ENCODE measurements at regions not wholly inside any gene's neighbourhood (a gene's known extent, or its start where the extent isn't known, plus 50 kb on each side); places are given as distances from the start of the nearest gene placed in this dataset.

DNA sequence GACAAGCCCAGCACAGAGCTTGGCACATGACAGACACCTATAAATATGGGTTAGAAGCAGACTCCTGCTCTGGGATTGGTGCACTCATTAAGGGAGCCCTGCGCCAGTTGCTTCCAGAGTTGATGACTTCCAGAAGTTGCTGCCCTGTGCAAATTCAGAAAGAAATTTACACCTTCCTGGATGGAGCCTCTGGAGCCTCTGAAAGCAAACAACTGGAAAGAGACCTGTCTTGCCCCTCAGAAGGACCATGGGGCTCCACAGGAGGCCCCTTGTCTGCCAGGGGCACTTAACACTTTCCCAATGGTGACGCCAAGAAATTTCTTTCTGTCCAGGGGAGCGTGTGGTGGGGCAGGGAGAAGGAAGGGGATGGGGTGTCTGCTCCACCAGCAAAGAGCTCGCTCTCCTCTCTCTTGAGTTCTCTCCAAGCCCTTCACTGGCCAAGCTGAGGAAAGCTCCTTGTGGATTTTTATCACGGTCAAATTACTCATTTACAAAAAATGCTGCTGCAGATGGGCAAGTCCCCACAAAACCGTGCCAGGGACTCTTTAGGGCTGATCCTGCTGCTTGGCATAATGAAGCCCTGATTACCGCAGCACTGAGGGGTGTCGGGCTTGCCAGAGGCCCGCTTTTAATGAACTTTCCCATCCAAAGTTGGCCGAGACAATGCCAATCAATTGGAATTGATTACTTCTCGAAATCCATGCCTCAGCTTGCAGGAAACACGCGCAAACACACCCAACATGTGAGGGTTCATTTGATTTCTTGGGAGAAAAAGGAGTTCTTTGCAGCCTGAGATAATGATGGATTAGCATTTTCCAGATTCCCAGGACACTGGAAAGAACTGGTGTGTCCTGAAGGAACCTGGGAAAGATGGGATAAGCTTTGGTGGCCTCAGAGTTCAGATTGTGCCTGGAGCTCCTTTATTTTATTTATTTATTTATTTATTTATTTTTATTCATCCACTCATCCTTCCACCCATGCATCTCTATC is 583.6 kb upstream of the CDH5 start:
- peak; percentile 38 to 57 for DNase-seq

DNA sequence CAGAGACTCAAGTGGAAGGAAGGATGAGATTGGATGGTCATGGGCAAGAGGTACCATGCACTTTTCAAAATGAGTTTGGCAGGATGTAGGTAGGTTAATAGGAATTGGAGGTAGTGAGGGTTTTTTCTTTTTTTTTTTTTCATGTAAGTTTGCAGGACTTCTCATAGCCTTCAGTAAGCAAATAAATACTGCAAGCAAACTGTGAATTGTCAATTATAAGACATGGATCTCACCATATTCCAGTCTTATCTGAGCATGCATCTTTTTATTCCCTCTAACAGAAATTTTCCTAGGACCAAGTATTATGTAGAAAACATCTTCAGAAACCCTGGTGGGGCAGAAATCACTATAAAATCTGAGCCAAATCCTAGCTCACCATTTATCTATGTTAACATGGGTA is 584.6 kb upstream of the CDH5 start:
- no peak for DNase-seq

DNA sequence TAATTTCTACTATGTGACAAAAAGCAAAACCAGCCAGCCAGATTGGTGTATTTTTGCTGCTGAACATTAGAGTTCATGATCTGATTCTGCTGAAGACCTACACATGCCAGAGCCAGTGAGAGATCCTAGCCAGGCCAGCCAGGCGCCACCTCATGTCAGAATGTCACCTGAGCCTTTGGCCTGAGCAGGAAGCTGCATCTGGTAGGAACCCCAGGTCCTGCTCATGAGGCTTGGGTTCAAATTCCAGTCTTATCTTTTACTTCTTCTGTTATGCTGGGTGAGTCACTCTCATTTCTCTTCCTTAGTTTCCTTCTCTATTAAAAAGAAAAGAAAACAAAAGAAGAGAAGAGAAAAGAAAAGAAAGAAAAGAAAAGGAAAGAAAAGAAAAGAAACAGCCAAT is 585.1 kb upstream of the CDH5 start:
- DNase-seq, result no peak

DNA sequence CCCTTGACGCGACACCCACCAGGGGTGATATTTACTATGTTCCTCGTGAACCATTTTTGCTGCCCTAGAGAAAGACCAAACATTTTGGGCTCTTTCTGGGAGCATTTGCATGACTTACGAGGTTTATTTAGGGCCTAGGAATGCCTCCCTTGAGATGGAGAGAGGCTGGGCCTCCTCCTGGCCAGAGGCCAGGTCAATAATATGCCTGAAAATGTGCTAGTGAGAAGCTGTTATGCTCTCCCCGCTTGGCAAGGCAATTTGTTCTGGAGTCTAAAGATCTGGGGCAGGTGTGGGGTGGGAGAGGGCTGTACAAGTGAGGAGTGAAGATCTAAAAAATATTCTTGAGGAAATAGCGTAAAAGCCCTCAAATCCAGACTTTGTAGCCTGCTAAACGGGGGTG is 587.3 kb upstream of the CDH5 start:
- DNase-seq, result no peak

DNA sequence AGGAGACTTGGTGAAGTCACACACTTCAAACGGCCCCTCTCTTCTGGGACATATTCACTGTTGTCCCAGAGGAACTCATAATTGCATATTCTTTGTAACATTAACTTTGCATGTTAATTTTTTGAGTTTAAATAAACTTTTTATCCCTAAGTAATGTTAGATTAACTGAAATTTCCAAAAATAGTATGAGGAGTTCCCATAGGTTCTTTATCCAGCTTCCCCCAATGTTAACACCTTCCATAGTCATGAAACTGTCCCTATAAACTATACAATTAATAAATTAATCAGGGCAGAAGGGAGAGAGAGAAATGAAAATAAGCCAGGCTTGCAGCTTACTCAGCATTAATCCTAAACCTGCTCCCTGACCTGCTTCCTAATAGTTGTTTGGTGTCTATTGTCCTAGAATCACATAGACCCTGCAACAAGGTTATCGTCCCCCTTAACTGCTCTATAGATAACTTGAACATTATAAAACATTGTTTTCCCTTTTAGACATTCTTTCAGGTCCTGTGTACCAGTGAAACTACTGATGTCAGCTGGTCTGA is 589.8 kb upstream of the CDH5 start:
- no peak for DNase-seq

DNA sequence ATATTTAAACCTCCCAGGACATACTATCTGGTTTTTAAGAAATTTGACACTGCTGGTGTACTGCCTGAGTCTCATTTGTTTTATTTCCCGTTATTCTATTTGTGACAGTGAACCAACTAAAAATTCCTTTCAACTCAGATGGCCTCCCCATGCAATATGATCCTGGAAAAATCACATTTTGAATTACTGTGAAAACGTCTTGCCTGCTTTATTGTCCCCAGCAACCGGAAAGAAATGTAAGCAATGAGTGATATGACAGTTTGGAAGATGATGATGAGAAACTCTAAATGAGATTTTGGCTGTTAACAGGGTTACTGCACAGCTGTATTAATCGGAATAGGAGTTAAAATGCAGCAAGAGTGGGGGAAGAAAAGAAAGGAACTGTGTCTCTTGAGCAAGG is 590.7 kb upstream of the CDH5 start:
- no peak for DNase-seq

DNA sequence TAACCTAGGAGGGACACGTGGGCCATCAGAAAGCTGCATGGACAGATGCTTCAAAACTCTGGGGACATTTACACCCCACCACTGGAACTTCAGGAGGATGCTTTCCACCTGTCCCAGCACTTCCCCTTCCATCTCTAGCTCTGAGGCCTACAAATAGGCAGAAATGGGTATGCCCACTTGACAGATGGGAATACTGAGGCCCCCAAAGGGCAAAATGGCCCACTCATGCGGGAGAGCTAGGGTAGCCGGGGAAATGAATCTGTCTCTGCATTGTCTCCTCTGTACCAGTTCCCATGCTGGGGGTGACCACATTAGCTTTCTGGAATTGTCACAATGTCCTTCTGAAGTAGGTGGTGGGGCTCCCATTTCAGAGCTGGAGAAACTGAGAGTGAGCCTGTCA is 592.1 kb upstream of the CDH5 start:
- DNase-seq, result no peak

DNA sequence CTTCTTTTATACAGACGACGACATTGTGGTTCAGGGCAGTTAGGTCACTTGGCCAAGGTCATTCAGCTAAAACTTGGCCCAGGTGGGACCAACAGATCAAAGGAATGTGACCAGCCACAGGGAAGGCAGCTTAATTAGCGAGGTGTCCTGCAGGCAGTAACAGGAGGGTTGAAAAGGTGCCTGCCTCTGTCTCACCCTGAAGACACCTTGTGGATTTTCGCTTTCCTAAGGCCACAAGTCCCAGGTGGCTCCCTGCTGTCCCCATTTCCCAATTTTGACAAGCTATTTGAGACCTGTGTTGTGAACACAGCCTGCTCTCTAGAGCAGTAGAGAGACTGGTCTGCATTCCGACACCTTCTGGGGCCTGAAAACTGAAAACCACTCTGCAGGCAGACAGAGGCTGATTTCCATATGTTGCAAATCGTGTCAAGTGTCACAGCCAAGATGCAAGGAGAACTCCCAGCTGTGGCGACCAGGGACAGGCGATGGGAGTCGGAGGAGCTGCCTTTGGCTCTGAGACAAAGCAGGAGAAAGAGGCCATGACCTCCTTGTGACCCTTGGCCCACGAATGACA is 593.1 kb upstream of the CDH5 start:
- DNase-seq, result no peak

DNA sequence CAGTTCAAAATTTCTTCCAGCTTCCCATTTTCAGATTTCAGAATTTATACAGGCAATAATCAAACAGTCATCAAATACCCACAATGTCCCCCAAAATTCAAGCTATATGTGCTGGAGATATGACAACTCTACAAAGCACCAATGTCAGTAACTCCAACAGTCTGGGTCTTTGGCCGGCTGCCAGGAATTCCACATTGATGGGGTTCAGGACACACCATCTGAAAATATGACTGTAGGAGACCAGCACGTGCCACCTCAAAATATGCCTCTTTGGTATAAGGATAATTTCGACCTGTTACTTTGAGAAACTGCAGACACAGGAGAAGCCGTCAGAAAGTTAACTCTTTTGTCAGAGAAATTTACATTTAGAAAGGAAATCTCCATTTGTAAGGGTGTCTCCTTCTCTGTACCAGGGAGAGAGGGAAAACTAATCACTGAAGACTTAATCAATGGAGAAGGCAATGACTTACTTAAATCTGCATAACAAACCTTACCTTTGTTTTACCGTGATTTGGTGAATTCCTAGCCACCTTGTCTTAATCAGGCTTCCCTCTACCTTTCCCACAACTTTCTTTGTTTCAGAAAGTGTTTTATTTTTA is 594.3 kb upstream of the CDH5 start:
- DNase-seq, result no peak

DNA sequence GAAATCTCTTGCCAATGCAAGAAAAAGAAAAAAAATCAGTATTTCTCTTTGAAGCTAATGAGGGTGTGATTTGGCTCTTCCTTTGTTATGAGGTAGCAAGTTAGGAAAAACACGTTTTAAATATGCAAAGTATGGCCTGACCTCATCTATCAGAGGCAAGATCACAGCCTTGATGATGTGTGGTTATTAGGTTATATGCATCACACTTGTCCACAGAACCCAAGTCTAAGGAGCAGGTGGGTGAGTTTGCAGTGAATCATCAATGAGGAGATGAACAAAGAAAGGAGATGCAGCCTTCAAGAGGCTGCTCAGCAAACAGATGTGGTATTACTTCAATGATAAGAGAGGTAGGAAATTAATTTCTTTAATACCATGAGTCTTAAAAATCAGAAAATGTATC is 594.8 kb upstream of the CDH5 start:
- DNase-seq, result no peak

DNA sequence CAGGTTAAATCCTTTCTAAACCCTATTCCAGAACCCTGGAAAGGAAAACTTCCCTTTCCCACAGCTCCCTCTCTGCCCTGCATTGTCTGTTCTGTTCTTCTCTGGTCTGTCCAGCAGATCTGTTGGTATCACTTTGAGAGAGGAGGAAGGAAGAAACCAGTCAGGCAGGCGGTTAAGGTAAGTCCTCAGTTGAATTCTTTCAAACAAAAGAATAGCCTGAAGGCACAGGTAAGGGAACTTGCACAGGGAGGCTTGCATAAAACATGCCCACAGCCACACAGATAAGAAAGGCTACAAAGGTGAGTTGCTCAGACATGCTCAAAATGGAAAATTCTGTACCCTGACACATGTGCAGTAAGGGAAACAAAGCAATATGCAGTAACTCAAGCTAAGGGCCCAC is 595.7 kb upstream of the CDH5 start:
- no peak for DNase-seq

DNA sequence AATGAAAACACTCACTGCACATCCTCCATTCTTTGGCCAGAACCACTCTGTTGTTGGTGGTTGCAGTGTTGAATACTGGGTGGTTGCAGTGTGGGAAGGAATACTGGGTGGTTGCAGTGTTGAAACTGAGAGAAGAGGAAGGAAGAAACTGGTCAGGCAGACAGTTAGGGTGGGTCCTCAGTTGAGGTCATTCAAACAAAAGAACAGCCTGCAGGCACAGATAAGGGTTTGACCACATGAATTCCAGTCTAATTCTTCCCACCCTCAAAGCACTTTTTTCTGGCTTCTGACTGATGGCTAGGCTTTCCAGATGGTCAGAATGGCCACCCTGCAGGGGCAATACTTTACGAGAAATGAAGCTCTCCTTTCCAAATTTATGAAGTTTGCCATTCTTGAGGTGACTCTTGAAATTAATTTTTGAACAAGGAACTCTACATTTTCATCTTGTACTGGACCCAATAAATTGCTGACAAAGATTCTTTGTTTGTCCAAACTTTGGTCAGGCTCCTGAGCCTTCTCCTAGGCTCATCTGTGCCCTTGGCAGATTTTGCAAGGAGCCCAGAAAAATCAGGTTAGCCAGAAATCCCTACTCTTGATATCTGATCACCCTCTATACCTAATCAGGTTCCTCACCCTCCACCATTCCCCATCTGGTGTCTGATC is 596.6 kb upstream of the CDH5 start:
- DNase-seq, result no peak

DNA sequence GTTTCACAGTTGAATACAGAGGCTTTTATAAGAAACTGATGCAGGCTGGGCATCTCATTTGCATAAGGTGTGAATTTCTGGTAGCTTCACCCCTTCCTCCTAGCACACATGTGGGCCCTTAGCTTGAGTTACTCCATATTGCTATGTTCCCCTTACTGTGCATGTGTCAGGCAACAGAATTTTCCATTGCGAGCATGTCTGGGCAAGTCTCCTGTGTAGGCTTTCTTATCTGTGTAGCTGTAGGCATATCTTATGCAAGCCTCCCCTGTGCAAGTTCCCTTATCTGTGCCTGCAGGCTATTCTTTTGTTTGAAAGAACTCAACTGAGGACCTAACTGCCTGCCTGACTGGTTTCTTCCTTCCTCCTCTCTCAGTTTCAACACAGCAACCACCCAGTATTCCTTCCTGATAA is 597.4 kb upstream of the CDH5 start:
- DNase-seq, result no peak

DNA sequence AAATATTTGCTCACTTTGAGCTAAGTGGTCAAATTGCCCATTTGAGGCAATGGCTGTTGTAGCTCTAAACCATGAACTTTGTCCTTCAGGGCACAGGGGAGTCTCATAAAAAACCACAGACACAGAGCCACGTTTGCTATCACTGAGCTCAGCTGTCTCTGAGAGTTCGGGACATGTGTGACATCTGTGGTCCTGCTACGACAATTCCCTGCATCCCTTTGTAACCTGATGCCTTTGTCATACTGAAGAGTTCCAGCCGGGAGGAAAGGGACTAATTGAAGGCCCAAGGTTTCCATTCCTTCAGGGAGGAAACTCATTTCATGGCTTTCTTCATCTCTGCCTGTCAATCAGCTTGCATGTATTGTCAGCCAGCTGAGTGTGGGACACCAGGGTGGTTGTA is 599.4 kb upstream of the CDH5 start:
- no peak for DNase-seq

DNA sequence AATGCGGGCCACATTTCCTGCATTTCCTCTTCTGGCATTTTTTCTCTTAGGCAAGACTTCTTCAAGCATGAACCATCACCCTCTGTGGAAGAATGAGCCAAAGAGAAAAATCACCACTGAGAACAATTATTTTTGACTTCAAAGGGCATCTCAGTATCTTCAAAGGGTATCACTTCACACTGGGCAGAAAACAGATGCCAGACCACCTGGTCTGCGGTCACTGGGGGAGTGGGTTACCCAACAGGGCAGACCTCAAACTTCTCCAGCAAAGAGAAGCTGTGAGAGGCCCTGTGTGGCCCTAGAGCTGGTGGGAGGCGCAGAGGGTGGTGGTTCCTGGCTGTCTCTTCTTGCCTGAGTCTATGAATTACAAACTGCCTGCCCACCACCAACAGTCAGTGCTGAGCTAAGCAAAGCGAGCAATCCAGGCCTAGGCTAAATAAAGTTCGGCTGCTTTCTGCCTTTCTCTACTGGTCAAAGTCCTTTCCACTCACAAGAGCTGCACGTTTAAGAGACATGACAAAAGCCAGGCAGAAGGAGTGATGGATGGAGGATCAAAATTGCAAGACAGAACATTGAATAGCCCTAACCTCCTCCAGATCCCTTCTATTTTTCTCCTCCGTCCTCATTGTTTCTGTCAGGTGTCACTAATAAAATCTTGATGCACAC is 602.7 kb upstream of the CDH5 start:
- DNase-seq, result no peak

DNA sequence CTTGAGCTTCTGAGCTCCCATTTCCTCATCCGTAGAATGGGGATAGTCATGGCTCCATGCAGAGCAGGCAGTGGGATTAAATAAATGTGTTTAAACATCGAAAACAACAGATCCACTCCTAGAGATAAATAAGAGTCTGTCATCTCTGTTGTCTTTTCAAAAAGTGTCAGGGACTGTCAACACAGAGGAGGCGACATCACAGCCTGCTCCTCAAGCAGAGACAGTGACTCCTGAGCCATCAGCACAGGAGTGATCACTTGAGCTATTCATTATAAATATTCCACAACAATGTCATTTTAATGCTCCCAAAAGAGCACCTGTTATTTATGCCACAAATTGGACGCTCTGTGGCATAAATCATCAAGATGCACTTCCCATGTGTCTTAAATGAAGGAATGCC is 605.6 kb upstream of the CDH5 start:
- DNase-seq, result no peak

DNA sequence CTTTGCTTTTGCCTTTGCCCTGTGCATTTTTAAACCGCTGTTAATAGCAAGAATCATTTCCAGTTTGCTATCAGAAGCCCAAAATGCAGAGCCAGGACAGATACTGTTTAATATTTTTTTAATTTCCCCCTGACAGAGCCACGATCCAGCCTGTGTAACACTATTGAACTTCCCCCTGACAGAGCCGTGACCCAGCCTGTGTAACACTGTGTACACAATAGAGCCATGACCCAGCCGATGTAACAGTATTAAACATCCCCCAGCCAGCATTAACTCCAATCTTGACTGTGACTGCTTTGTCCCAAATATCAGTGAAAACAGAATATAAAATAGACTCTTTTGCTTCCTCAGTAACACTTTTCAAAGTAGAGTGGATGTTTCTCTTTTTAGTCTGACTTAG is 607.9 kb upstream of the CDH5 start:
- DNase-seq, result no peak

DNA sequence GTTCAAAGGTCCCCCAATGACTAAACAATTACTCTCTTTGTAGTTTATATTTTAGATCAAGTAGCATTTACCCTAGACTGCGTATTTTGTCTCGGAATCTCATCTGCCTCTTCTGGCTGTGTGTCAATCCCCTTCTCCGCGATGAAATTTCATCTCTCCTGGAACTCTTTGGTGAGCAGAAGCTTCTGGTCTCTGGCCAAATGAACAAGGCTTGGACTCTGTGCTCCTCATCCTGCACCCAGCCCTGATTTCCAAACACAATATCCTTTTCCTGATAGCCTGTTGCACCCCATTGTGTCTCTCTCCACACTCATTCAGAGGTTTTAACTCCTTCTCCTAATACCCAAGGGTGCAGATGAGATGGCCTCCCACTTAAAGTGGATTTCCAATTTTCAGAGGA is 609.4 kb upstream of the CDH5 start:
- DNase-seq, result no peak

DNA sequence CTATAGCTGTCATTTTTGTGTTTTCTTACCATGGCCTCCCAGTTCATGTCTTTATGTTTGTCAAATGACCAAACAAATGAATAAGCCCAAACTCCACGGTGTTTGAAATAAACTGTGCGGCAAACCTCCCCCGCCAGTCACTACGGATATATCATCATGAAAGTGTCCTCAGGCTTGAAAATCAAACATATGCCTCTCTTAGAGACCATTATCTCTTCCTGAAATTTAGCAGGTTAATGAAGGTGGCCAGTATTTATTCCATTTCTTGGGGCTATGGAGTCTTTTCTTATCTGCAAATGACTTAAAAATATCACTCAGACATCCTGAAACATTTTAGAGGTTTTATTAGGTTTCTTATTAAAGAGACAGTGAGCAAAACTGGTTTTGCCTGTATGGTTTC is 610.3 kb upstream of the CDH5 start:
- DNase-seq, result no peak

DNA sequence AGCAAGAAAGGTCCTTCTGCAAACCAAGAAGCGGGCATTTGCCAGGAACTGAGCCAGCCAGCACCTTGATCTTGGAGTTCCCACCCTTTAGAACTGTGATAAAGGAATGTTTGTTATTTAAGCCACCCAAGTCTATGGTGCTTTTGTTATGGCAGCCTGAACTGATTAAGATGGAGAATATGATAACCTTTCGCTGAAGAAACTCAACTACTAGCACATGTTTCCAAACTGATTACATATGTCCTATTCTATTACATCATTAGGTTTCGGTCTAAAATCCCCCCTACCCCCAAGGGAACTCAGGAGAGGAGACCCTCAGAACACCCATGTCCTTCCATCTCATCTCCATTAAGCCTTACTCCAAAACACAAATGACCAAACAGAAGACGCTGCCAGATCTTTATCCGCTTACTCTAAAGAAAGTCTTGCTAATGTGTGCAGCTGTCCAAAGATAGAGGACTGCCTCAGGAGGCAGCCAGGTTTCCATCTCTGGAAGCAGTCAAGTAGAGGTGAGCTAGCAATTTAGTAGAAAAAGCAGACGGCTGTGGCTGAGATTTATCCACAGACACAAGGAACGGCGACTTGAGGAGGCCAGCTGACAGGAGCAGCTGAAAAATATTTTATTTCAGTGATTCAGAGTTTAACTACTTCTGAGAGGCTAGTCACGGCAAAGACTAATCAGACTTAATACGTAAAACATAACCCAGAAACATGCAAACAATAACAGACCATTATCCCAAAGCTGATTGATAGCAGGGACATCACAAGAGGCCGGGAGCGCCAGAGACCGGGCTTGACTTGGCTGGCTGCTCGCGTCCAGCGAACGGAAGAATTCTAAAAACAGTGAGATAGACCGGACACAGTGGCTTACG is 611.4 kb upstream of the CDH5 start:
- no peak for DNase-seq

DNA sequence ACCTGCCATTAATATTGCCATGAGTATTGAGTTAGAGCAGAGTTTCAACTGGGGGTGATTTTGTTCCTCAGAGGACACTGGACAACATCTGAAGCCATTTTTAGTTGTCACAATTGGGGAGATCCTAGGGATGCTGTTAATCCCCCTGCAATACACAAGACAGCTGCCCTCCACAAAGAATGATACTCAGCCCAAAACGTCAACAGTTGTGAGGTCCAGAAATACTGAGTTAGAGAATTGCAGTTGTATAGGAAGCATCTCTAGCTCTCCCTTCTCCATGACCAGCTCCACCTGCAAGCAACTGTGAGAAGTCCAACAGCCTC is 614.0 kb upstream of the CDH5 start:
- no peak for DNase-seq
